Vagina (tissue), 2 donors: ENCODE measurements at regions not wholly inside any gene's neighbourhood (a gene's known extent, or its start where the extent isn't known, plus 50 kb on each side); places are given as distances from the start of the nearest gene placed in this dataset.

ENCODE experiments used
- DNase-seq, 2 donors: peaks; one replicate each; pipeline ENCODE4 v3.0.0-alpha.2; 2017; ENCODE audit errors: extremely low spot score in 2 of 2
- H3K27ac ChIP-seq: fragments of 200-600 bp; sonication (generic); one replicate; pipeline ENCODE4 v1.5.1; 2019
- H3K27me3 ChIP-seq: fragments of 200-600 bp; sonication (generic); one replicate; pipeline ENCODE4 v1.5.1; 2019
- H3K36me3 ChIP-seq, 2 donors: fragments of 200-600 bp; sonication (generic); one replicate each; pipeline ENCODE4 v1.5.1; 2017 to 2019
- H3K4me1 ChIP-seq: fragments of 200-600 bp; sonication (generic); one replicate; pipeline ENCODE4 v1.5.1; 2019
- H3K4me3 ChIP-seq, 2 donors: fragments of 200-600 bp; sonication (generic); 1 replicate in 1 of 2; 2 replicates in 1 of 2; pipeline ENCODE4 v1.5.1; 2016 to 2019
- H3K9me3 ChIP-seq: fragments of 200-600 bp; sonication (generic); one replicate; pipeline ENCODE4 v1.5.1; 2019
- CTCF ChIP-seq, 3 experiments: fragments of 450-650 bp in 2 of 3; fragments of 200-600 bp in 1 of 3; sonication (generic) in 1 of 3; IDR thresholded peaks; one replicate each; pipeline ENCODE4 v1.5.1; 2017 to 2019; ENCODE audit warnings: antibody characterized with exemption in 3 of 3, mild to moderate bottlenecking in 2 of 3, moderate library complexity in 2 of 3
- POLR2A ChIP-seq, 2 donors: fragments of 450-650 bp; IDR thresholded peaks; one replicate each; pipeline ENCODE4 v1.6.1; 2017; ENCODE audit warnings: antibody characterized with exemption in 2 of 2, mild to moderate bottlenecking in 2 of 2, moderate library complexity in 2 of 2
- POLR2AphosphoS5 ChIP-seq, 2 donors: sonication (generic); formaldehyde crosslinking; IDR thresholded peaks; one replicate each; pipeline ENCODE4 v1.9.0; 2017; ENCODE audit warnings: antibody characterized with exemption in 2 of 2, mild to moderate bottlenecking in 2 of 2, low read depth in 1 of 2; ENCODE audit not compliant: insufficient read depth in 1 of 2
- intact Hi-C: fragments of 100-400 bp; cut with DNase I; formaldehyde crosslinking; loops from one replicate; pipeline ENCODE4 v1.15.1; 2023

GRCh38 chr18:5091741-5092140 is 105.3 kb downstream of the AKAIN1 start:
- Histone ChIP-seq H3K27me3 (no peaks in the 10 kb centered on the region), H3K4me1 (no peaks in the 10 kb centered on the region), H3K4me3 (no peak overlapping the region), H3K27ac (no peak overlapping the region), H3K9me3 (no peaks in the 10 kb centered on the region), H3K36me3 (no peaks in the 10 kb centered on the region)
- intact Hi-C loops: no loop called here
- TF ChIP-seq POLR2A (IDR thresholded peaks at IDR 0.05) (no peak), POLR2AphosphoS5 (IDR thresholded peaks at IDR 0.05; ENCODE audit: insufficient read depth in 1 of 2, low read depth in 1 of 2) (no peak), CTCF (IDR thresholded peaks at IDR 0.05) (no peak)
- no peak for DNase-seq

GRCh38 chr18:5075297-5075696 is 121.8 kb downstream of the AKAIN1 start:
- Histone ChIP-seq H3K4me3 (no peak overlapping the region), H3K36me3 (no peaks in the 10 kb centered on the region), H3K27me3 (no peaks in the 10 kb centered on the region), H3K4me1 (no peaks in the 10 kb centered on the region), H3K9me3 (no peaks in the 10 kb centered on the region), H3K27ac (no peak overlapping the region)
- intact Hi-C loops: no loop called here
- DNase-seq: no peak
- no peak for TF ChIP-seq CTCF (IDR thresholded peaks at IDR 0.05)
- TF ChIP-seq POLR2A (IDR thresholded peaks at IDR 0.05): no peak
- TF ChIP-seq POLR2AphosphoS5 (IDR thresholded peaks at IDR 0.05; ENCODE audit: insufficient read depth in 1 of 2, low read depth in 1 of 2): no peak

- no peak overlapping the region for H3K4me3 ChIP-seq
- H3K36me3 ChIP-seq: no peaks in the 10 kb centered on the region
- DNase-seq: no peak
- H3K27ac ChIP-seq: no peak overlapping the region
- intact Hi-C loops: no loop called here
- TF ChIP-seq POLR2A (IDR thresholded peaks at IDR 0.05): no peak
- TF ChIP-seq CTCF (IDR thresholded peaks at IDR 0.05): peak in 1 of 3 experiments; percentile 28
- TF ChIP-seq POLR2AphosphoS5 (IDR thresholded peaks at IDR 0.05; ENCODE audit: insufficient read depth in 1 of 2, low read depth in 1 of 2): no peak
- H3K4me1 ChIP-seq: no peaks in the 10 kb centered on the region
- H3K27me3 ChIP-seq: no peaks in the 10 kb centered on the region
- no peaks in the 10 kb centered on the region for H3K9me3 ChIP-seq
Measured at GRCh38 chr18:5073026-5073944, 123.8 kb downstream of the AKAIN1 start.

- intact Hi-C loops: no loop called here
- TF ChIP-seq POLR2A (IDR thresholded peaks at IDR 0.05) (no peak), CTCF (IDR thresholded peaks at IDR 0.05) (no peak), POLR2AphosphoS5 (IDR thresholded peaks at IDR 0.05; ENCODE audit: insufficient read depth in 1 of 2, low read depth in 1 of 2) (no peak)
- Histone ChIP-seq H3K9me3 (no peaks in the 10 kb centered on the region), H3K27ac (no peak overlapping the region), H3K4me1 (no peaks in the 10 kb centered on the region), H3K36me3 (no peaks in the 10 kb centered on the region), H3K4me3 (no peak overlapping the region), H3K27me3 (no peaks in the 10 kb centered on the region)
- DNase-seq: no peak
Measured at GRCh38 chr18:5068851-5069250, 128.2 kb downstream of the AKAIN1 start.

- TF ChIP-seq POLR2A (IDR thresholded peaks at IDR 0.05) (no peak), POLR2AphosphoS5 (IDR thresholded peaks at IDR 0.05; ENCODE audit: insufficient read depth in 1 of 2, low read depth in 1 of 2) (no peak), CTCF (IDR thresholded peaks at IDR 0.05) (no peak)
- Histone ChIP-seq H3K36me3 (no peaks in the 10 kb centered on the region), H3K27ac (no peak overlapping the region), H3K27me3 (no peaks in the 10 kb centered on the region), H3K4me1 (no peaks in the 10 kb centered on the region), H3K9me3 (no peaks in the 10 kb centered on the region), H3K4me3 (no peak overlapping the region)
- DNase-seq: no peak
- intact Hi-C loops: no loop called here
Measured at GRCh38 chr18:5066380-5066977, 130.6 kb downstream of the AKAIN1 start.
